ENCODE measurements at regions not wholly inside any gene's neighbourhood (a gene's known extent, or its start where the extent isn't known, plus 50 kb on each side); places are given as distances from the start of the nearest gene placed in this dataset.

GRCh38 chr5:2126512-2126911 is 243.8 kb upstream of the IRX4 start:
- TF ChIP-seq CTCF (IDR thresholded peaks at IDR 0.05) (no peak), POLR2A (IDR thresholded peaks at IDR 0.05) (no peak)

Measured in lower leg skin (tissue), 3 donors.